ENCODE measurements at regions not wholly inside any gene's neighbourhood (a gene's known extent, or its start where the extent isn't known, plus 50 kb on each side); places are given as distances from the start of the nearest gene placed in this dataset.

GRCh38 chr2:143819190-143819735 lies 690.0 kb downstream of the ARHGAP15 start:
- no peak for DNase-seq (ENCODE audit: low spot score in 2 of 2)
- no peaks in the 10 kb centered on the region for H3K4me1 Mint-ChIP-seq
- H3K27ac Mint-ChIP-seq (ENCODE audit: low read depth) = no peak overlapping the region
- no peak for ATAC-seq (replicated peaks; ENCODE audit: extremely low read depth, poor library complexity, severe bottlenecking)
- H3K9me3 Mint-ChIP-seq = no peaks in the 10 kb centered on the region
- no peak overlapping the region for H3K4me3 Mint-ChIP-seq
- H3K36me3 Mint-ChIP-seq (ENCODE audit: insufficient read depth) = no peaks in the 10 kb centered on the region
- H3K27me3 Mint-ChIP-seq = no peaks in the 10 kb centered on the region
